Type B pancreatic cell (in vitro differentiated cells): ENCODE measurements at regions not wholly inside any gene's neighbourhood (a gene's known extent, or its start where the extent isn't known, plus 50 kb on each side); places are given as distances from the start of the nearest gene placed in this dataset.

Experiments used
- DNase-seq: peaks from one replicate; pipeline ENCODE4 v3.0.0; 2021; ENCODE audit warnings: mixed read lengths; ENCODE audit not compliant: unreplicated experiment; ENCODE audit errors: extremely low spot score
- H3K27ac Mint-ChIP-seq: 2 replicates; pipeline ENCODE4 v1.8.0; 2021; ENCODE audit warnings: mild to moderate bottlenecking, mixed read lengths
- H3K27me3 Mint-ChIP-seq: 2 replicates; pipeline ENCODE4 v1.8.0; 2021; ENCODE audit warnings: mixed read lengths
- H3K36me3 Mint-ChIP-seq: 2 replicates; pipeline ENCODE4 v1.8.0; 2021; ENCODE audit warnings: mixed read lengths
- H3K4me1 Mint-ChIP-seq: one replicate; pipeline ENCODE4 v1.8.0; 2021; ENCODE audit warnings: mixed read lengths; ENCODE audit not compliant: unreplicated experiment
- H3K4me3 Mint-ChIP-seq: 2 replicates; pipeline ENCODE4 v1.8.0; 2021; ENCODE audit warnings: mild to moderate bottlenecking, mixed read lengths
- H3K9me3 Mint-ChIP-seq: 2 replicates; pipeline ENCODE4 v1.8.0; 2021; ENCODE audit warnings: mixed read lengths
- CTCF ChIP-seq: fragments of 200-600 bp; sonication (generic); conservative IDR thresholded peaks from 2 replicates; pipeline ENCODE4 v1.5.0; 2021; ENCODE audit warnings: antibody characterized with exemption, mild to moderate bottlenecking

- peaks cover 8% of the 10 kb centered on the region for H3K9me3 Mint-ChIP-seq
Observed at GRCh38 chr22:49214976-49215375, 612.7 kb downstream of the BRD1 start.

DNA sequence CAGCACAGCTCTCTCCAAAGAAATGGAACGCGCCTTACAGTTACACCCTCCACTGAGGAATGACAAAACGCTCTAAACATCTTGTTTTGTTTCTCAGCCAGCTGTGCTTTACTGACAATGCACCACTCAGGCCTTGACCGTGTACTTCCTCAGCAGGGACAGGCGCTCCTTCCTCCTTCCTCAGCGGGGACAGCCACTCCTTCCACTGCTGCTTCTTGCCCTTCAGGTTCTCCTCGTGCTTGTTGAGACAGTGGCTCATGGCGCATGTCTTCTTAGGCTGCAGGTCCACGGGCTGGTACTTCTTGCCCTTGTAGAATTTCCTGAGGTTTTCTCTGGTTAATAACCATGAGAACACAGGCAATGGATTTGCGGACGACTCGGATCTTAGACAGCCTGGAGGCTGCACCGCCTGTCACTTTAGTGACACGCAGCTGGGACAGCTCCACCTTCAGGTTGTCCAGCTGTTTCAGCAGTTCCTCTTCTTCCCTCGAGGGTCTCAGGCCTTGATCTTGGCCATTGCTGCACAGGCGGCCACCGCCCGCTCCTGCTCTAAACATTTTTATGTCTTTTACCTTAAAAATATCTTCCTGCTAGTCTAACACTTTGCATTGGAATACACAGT is 613.8 kb downstream of the BRD1 start:
- peaks cover 8% of the 10 kb centered on the region for H3K9me3 Mint-ChIP-seq
- H3K4me1 Mint-ChIP-seq: no peaks in the 10 kb centered on the region
- H3K27ac Mint-ChIP-seq: no peak overlapping the region
- H3K36me3 Mint-ChIP-seq: no peaks in the 10 kb centered on the region
- H3K27me3 Mint-ChIP-seq: peaks cover 9% of the 10 kb centered on the region
- H3K4me3 Mint-ChIP-seq: no peak overlapping the region
- TF ChIP-seq CTCF: no peak
- peak; percentile 37 for DNase-seq

More at GRCh38 chr22:49214976-49215375, 612.7 kb downstream of the BRD1 start:
- TF ChIP-seq CTCF: no peak
- H3K4me3 Mint-ChIP-seq: no peak overlapping the region
- peak; percentile 50 for DNase-seq
- H3K27me3 Mint-ChIP-seq: peaks cover 7% of the 10 kb centered on the region
- no peak overlapping the region for H3K27ac Mint-ChIP-seq
- H3K36me3 Mint-ChIP-seq: no peaks in the 10 kb centered on the region
- no peaks in the 10 kb centered on the region for H3K4me1 Mint-ChIP-seq

GRCh38 chr22:49212466-49212865 is 615.2 kb downstream of the BRD1 start:
- TF ChIP-seq CTCF: no peak
- Mint-ChIP-seq H3K27me3 (peaks cover 9% of the 10 kb centered on the region), H3K9me3 (no peaks in the 10 kb centered on the region), H3K4me1 (no peaks in the 10 kb centered on the region), H3K4me3 (no peak overlapping the region), H3K27ac (no peak overlapping the region), H3K36me3 (no peaks in the 10 kb centered on the region)
- DNase-seq: peak; percentile 53

- peak; percentile 39 for DNase-seq
Observed at GRCh38 chr22:49212002-49212401, 615.7 kb downstream of the BRD1 start.

GRCh38 chr22:49211176-49211575 is 616.5 kb downstream of the BRD1 start:
- Mint-ChIP-seq H3K27ac (no peak overlapping the region), H3K36me3 (no peaks in the 10 kb centered on the region), H3K4me1 (no peaks in the 10 kb centered on the region), H3K9me3 (no peaks in the 10 kb centered on the region), H3K27me3 (peaks cover 9% of the 10 kb centered on the region), H3K4me3 (no peak overlapping the region)
- DNase-seq: peak; percentile 18
- no peak for TF ChIP-seq CTCF

More at GRCh38 chr22:49212002-49212401, 615.7 kb downstream of the BRD1 start:
- Mint-ChIP-seq H3K27me3 (peaks cover 9% of the 10 kb centered on the region), H3K4me3 (no peak overlapping the region), H3K27ac (no peak overlapping the region), H3K9me3 (no peaks in the 10 kb centered on the region), H3K36me3 (no peaks in the 10 kb centered on the region), H3K4me1 (no peaks in the 10 kb centered on the region)
- no peak for TF ChIP-seq CTCF
